ENCODE measurements at regions not wholly inside any gene's neighbourhood (a gene's known extent, or its start where the extent isn't known, plus 50 kb on each side); places are given as distances from the start of the nearest gene placed in this dataset.
"Not testable (repeated sequence)": the region's sequence is repeated elsewhere in the genome, so short reads cannot be mapped to it uniquely, and the experiment has no call there.

DNA sequence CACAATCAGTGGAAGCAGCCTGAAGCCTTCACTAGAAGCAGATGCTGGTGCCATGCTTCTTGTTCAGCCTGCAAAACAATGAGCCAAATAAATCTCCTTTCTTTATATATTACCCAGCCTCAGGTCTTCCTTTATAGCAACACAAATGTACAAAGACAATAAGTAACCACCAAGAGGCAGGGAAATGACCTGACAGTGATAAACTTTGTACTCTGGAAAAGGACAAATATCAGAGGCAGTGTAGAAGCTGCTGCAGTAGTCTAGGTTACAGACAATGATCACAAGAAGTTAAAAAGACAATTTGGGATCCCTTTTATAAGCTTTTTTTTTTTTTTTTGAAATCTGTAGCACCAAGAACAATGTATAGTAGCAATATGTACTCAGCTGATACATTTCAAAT, 760.3 kb downstream of the TTLL7 start:
- DNase-seq (ENCODE audit: low spot score): not testable (repeated sequence)

DNA sequence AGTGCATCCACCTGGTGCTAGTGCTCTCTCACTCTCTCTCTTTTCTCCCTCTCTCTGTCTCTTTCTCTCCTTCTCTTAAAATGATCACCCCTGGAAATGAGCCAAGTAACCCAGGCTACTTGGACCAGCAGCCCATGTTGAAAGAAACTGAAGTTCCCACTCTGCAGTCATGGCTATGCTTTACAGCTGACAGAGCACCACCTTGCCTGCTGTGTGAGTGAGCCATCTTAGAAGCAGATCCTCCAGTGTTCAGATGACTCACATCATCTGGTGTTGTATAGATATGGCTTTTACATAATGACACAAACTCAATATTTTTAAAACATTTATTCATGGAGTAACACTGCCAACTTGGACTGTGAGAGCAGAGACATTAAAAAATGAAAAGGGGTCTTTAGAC, 779.1 kb downstream of the TTLL7 start:
- DNase-seq (ENCODE audit: low spot score): not testable (repeated sequence)

DNA sequence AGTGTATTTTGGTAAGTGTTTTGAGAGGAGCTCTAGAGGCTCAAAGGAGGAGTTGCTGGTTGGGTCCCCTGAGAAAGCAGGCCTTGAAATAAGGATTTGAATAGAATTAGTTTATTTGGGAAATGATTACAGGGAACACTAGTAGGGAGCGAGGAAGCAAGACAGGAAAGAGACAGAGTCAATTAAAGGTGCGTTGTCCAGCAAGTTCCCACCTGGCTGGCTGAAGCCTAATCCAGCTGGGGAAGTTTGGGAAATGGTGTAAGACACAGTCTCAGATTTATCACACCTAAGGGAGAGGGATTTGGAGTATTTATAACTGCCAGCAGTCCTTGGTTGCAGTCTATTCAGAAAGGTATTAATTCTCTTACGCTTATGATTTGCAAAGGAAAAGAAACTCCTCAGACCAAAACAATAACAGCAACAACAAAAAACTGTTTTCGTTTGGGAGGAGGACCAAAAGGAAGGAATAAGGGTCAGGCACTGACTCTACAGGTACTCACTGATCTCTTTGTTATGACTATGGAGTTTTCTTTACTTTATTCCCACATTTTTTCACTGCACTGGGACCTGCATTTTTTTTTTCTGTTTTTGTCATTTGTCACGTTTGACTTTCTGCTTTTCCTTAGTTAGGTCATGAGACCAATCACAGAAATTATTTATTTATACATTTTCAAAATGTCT, 780.8 kb downstream of the TTLL7 start:
- not testable (repeated sequence) for DNase-seq (ENCODE audit: low spot score)

DNA sequence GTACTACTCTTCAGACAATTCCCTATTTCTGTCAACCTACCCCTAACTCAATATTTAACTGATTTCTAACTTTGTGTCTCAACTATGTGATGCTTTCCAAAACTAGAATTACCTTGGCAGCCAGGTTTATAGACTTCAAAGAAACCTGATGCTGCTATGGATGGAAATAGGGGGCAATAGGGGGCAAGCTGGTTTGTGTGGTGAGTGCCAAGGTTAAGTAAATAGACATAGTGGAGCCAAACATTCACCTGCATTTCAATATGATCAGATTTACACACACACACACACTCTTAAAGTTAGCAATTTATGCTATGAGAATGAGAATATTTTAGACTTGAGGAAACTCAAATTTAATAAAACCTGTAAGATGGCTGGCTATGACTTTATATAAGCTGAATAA, 784.6 kb downstream of the TTLL7 start:
- DNase-seq (ENCODE audit: low spot score): not testable (repeated sequence)

DNA sequence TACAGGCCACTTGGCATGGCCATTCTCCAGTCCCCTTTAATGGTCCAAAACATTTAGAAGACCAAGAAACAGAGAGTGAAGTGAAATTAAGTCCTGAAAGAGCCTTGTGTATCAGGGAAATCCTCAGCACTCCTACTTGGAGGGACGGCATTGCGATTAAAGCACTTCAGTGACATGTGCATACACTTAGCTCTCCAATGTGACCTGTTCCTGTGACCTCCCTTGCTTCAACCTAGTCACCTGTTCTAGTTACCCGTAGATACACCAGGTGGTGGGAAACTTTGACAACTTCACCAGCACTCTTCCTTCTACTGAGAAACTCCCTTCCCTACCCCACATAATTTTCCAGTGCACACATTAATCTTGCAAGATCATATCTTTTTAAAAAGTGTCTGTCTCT, 785.3 kb downstream of the TTLL7 start:
- DNase-seq (ENCODE audit: low spot score): not testable (repeated sequence)

DNA sequence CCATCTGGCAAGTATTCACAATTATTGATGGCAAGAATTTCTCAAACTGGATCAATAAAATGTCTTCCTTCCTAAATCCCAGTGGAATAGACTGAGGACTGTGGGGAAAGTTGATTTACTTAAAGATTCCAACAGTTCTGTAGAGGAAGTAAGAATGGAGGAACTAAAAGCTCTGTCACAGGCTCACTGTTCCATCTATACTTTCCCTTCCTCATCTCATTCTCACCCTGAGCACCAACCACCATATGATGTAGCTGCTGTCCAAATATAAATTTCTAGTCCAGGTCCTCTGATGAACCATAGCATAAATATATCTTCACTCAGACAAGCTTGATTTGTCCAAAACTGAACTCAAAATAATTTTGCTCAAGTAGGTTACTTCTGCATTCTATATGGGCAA, 786.9 kb downstream of the TTLL7 start:
- DNase-seq (ENCODE audit: low spot score): not testable (repeated sequence)

DNA sequence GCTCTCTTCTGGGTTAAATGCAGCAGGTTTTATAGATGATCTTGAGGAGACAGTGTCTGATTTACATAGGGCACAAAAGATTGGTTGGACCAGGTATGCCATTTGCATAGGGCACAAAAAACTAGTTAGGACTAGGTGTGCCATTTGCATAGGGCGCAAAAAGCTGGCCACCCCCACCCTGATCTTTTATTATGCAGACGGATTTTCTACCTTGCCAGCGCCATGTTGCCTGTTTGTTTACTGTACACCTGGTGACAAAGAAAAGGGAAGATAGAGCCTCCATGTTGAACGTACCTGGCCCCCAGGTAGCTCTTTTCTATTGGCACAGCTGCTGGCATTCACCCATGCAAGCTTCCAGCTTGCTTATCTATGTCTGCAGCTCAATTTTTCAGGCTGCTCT, 790.4 kb downstream of the TTLL7 start:
- not testable (repeated sequence) for DNase-seq (ENCODE audit: low spot score)

DNA sequence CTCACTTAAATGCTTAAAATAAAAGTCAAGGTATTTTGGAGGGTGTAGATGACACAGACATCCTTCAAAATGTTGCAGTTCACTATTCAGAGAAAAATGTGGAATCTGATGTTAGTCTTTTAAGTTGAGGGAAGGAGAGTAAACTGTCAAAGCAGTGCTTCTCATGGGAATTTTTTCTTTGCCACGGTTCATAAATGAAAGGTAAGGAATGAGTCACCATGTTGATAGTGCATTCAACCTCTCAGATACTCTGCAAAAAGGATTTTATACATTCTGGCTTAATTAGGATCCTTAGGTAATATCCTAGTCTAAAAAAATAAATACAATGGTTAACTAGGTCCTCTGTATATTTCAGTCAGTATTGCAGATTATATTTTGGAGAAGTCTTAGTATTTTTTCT, 804.3 kb downstream of the TTLL7 start:
- DNase-seq (ENCODE audit: low spot score): not testable (repeated sequence)

DNA sequence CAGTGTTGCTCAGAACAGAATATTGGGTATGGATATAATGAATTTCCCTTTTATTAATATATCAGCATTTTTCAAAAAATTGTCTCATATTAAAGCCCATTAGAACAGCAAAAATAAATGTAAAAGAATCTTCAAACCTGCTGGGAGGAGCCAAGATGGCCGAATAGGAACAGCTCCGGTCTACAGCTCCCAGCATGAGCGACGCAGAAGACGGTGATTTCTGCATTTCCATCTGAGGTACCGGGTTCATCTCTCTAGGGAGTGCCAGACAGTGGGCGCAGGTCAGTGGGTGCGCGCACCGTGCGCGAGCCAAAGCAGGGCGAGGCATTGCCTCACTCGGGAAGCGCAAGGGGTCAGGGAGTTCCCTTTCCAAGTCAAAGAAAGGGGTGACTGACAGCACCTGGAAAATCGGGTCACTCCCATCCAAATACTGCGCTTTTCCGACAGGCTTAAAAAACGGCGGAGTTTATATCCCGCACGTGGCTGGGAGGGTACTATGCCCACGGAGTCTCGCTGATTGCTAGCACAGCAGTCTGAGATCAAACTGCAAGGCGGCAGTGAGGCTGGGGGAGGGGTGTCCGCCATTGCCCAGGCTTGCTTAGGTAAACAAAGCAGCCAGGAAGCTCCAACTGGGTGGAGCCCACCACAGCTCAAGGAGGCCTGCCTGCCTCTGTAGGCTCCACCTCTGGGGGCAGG, 816.8 kb downstream of the TTLL7 start:
- DNase-seq (ENCODE audit: low spot score): peak; percentile 11

DNA sequence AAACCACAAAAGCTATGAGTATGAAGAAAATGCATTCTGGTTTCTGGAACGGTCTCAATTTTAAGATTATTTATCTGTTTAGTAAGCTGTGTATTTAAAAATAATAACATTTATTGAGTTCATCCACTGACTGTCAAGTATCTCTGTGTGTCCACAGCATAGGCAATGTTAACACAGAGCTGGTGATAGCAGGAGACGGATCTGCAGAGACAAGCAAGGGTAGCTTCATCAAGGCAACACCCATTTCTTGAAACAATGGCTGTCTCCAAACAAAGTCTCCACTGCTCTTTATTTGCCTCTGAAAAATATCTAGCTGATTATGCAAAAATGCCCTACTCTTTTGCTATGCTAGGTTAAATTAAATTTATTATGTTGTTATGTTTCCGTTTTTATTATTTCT, 818.3 kb downstream of the TTLL7 start:
- DNase-seq (ENCODE audit: low spot score): not testable (repeated sequence)

DNA sequence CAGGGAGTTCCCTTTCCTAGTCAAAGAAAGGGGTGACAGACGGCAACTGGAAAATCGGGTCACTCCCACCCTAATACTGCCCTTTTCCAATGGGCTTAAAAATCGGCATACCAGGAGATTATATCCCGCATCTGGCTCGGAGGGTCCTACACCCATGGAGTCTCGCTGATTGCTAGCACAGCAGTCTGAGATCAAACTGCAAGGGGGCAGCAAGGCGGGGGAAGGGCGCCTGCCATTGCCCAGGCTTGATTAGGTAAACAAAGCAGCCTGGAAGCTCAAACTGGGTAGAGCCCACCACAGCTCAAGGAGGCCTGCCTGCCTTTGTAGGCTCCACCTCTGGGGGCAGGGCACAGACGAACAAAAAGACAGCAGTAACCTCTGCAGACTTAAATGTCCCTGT, 831.3 kb downstream of the TTLL7 start:
- DNase-seq (ENCODE audit: low spot score): not testable (repeated sequence)

DNA sequence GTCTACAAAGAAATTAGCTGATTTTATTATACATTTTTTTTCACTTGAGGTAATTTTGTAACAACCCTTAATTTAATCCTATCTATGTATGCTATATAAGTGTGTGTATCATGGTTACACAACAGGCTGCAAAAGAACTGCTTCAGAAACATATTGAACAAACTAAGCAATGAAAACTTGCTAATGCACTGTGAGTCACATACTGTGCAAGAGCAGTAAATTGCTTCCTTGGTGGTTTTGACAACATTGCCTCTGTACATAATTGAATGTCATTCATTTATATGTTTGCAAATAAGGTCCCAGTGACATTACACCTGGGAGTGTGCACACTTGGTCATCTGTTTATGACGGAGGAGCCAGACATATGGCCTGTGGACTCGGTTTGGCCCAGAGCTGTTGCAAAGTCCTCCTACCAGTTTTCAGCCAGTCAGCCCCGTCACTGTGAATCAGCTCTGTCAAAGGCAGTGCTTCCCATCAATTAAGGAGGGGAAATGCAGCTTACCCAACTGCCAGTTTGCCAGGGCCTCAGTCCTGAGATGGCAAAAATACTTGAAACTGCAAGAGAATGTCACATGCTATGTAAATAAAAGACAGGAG, 835.0 kb downstream of the TTLL7 start:
- not testable (repeated sequence) for DNase-seq (ENCODE audit: low spot score)

DNA sequence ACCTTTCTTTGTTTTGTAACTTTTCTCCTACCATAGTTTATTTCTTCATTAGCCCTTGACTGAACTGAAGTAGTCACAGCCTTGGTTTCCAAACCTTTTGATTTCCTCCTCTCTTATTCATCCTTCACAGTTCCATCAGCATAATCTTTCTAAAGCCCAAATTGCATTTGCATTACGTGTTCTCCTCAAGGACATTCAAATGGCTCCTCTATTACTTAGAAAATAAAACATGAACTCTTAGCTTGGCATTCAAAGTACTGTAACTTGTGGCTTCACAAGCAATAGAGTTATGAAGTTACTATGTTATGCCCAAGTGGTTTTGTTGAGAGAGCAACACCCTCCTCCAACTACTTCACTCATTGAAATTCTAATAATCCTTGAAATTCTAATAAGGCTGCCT, 840.0 kb downstream of the TTLL7 start:
- DNase-seq (ENCODE audit: low spot score): not testable (repeated sequence)

DNA sequence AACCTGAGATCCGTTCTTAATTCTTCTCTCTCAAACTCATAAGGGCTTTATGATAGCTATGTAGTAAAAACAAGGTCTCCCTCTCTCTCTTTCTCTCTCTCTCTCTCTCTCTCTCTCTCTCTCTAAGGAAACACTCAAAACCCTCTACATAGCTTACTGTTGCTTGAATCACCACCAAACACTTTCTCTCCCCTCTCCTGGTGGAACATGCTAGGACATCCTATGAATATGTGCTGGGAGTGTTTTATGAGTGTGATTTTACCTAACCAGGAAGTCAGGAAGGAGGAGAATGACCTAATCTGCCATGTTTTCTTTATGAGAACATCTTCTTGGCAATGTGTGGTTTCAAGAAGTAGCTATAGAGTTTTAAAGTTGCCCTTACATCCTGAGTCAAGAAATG, 844.6 kb downstream of the TTLL7 start:
- not testable (repeated sequence) for DNase-seq (ENCODE audit: low spot score)

DNA sequence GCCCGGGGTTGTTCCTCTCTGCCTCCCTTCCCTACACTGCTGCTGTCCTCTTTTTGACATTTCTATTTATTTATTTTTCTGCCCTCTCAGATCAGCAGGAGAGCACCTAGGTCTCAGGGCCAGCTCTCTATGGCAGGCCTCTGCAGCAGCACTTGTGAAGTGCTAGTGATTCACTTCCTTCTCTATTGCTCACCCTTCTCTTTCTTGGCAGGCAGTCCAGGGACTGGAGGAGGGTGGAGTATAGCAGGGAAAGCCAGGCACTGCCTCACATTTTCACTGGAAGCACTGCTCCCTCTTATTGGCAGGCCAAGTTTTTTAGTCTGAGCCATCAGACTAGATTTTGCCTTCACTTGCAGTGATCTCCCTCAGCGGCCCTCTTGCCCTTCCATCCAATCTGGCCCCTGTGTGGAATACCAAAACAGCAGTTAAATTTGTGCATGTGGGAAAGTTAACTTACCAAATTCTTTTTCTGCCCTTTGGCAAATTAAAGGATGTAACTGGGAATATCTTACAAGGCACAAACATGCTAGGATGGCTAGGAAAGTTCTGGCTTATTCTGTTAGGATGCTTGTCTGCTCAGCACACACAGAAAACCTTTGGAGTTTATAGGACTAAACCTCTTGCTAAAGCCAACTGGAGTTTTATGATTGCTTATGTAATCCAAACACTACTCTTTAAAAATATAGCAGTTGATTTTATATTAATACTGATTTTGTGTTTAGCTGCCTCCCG, 847.6 kb downstream of the TTLL7 start:
- DNase-seq (ENCODE audit: low spot score): not testable (repeated sequence)

DNA sequence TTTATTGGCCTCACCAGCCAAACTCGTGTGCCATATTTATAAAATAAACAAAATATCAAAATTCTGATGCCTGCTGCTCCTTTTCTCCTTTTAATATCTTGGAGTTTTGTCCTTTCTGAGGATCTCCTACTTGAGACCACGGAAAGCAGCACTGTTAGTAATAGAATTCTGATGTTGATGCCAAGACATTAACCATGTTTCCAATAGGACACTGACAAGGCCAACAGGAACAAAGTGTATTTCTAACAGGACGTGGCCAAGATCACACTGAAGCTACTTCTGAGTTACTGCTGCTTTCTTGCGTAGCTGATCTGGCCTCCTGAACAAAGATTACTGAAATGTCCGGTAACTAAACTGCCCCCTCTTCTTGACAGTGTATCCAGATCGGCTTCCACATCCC, 848.5 kb downstream of the TTLL7 start:
- DNase-seq (ENCODE audit: low spot score): not testable (repeated sequence)

DNA sequence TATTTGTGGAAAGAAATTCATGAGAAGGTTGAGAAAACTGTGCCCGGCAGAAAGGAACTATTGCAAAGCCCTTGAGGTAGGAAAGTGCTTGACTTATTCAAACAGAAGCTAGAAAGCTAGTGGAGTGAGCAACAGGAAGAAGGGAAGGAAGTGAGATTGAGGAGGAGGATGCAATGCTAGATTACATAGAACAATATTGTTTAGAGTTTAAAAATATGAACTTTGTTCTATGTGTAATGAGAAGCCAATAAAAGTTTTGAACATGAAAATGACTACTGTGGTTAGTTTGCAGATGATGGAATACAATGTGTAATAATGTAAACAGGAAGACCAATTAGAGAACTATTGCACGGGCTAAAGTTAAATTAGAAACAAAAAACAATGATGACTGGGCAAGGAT, 853.1 kb downstream of the TTLL7 start:
- DNase-seq (ENCODE audit: low spot score): not testable (repeated sequence)

DNA sequence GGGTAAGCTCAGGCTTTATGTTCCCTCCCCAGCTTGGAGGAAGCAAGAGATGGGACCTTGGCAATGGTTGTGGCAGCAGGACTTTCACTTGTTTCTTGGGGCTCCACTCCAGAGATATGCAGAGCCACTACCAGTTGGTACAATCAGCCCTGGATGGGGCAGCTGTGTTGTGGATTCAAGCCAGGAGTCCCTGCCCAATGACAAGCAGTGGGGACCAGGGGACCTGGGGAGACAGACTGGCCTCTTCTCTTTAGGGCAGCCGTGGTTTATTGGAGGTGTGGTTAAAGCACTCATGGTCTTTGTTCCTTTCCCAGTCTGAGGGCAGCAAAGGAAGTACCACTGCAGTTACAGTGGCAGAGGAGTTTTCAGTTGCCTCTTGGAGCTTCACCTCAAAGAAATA, 856.1 kb downstream of the TTLL7 start:
- not testable (repeated sequence) for DNase-seq (ENCODE audit: low spot score)

DNA sequence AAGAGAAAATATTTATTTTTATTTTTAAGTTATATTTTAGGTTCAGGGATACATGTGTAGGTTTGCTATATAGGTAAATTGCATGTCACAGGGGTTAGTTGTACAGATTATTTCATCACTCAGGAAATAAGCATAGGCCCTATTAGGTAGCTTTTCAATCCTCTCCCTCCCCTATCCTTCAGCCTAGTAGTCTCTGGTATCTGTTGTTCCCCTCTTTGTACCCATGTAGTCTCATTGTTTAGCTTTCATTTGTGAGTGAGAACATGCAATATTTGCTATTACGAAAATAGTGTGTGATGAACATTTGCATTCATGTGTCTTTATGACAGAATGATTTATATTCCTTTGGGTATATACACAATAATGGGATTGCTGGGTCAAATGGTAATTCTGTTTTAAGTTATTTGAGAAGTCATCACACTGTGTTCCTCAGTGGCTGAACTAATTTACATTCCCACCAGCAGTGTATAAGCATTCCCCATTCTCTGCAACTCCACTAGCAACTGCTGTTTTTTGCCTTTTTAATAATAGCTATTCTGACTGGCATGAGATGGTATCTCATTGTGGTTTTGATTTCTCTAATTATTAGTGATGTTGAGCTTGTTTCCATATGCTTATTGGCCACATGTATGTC, 863.3 kb downstream of the TTLL7 start:
- not testable (repeated sequence) for DNase-seq (ENCODE audit: low spot score)

DNA sequence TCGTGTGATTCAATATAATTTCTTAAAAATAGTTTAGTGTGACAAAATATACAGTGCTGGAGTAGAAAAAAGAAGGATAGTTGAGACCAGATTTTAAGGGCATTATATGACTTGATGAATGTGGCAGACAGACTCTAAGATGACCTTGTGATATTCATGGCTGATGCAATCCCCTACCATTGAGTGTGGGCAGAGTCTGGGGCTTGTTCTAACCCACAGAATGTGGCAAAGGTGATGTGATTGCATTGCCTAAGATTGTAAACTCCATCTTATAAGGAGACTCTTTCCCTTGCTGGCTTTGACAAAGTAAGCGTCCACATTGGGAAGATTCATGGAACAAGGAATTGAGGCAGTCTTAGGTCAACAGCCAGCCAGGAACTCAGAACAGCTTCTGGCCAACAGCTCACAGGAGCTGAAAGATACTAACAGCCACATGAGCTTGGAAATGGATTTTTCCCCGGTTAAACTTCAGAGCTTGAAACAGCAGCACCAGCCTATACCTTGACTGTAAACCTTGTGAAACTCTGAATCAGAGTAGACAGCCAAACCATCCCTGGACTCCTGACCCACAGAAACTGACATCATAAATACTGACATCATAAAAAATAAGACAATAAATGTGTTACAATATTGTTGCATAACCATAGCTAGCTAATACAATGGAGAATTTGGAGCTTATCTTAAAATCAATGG, 864.5 kb downstream of the TTLL7 start:
- DNase-seq (ENCODE audit: low spot score): not testable (repeated sequence)

DNA sequence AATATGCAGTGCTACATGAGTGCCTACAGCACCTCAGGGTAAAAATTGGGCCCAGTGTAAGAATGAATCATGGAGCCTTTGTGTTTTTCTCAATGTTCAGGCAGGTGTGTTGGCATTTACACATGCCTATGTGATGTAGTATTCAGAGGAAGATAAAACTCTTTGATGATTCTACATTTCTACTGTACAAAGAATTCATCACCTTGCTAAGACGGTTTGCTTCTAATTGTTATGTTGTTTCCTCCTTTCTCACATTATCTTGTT, 867.3 kb downstream of the TTLL7 start:
- DNase-seq (ENCODE audit: low spot score): no peak

Data from SW480 (cell line).